GM12878 (cell line): ENCODE measurements at regions not wholly inside any gene's neighbourhood (a gene's known extent, or its start where the extent isn't known, plus 50 kb on each side); places are given as distances from the start of the nearest gene placed in this dataset.

Experiments used
- ATAC-seq: fragments of 200-7000 bp; cut with Tn5 transposase; 3 replicates; pipeline ENCODE4 v1.9.1; 2020; ENCODE audit warnings: mild to moderate bottlenecking, moderate library complexity
- BruUV-seq: library from RNA; stranded (reverse); fragments of 400-500 nt; replicated peaks from 2 replicates; lab custom pipeline; 2021; lab: Mats Ljungman, UMichigan
- CTCF ChIA-PET: fragments of 300-600 bp; sonication (Branson Sonifier 250); formaldehyde crosslinking; extraction: SDS; loops from one replicate; lab custom pipeline; 2021; ENCODE audit warnings: inconsistent platforms; lab: Yijun Ruan, JAX
- POLR2A ChIA-PET: fragments of 350-600 bp; formaldehyde crosslinking; extraction: SDS; loops from one replicate; lab custom pipeline; 2021; ENCODE audit warnings: inconsistent platforms; lab: Charles Lee
- RAD21 ChIA-PET: fragments of 300-600 bp; sonication (Branson Sonifier 250); formaldehyde crosslinking; loops from one replicate; lab custom pipeline; 2023; ENCODE audit warnings: antibody characterized with exemption; ENCODE audit not compliant: unreplicated experiment; lab: Charles Lee
- SMC1A ChIA-PET: fragments of 300-600 bp; sonication (Branson Sonifier 250); formaldehyde crosslinking; loops from one replicate; lab custom pipeline; 2023; ENCODE audit not compliant: unreplicated experiment, uncharacterized antibody; lab: Charles Lee
- DNase-seq: peaks from one replicate; pipeline ENCODE4 v3.0.0-alpha.2; 2011; ENCODE audit warnings: low read depth, low spot score
- FAIRE-seq: peaks from 3 replicates; lab custom pipeline; 2011; peaks lifted over from hg19 to GRCh38; lab: Jason Lieb, UNC
- H2AFZ ChIP-seq: 2 replicates; pipeline ENCODE4 v1.6.0; 2011; ENCODE audit warnings: low read depth, low read length, control low read depth; ENCODE audit not compliant: control insufficient read depth
- H3K27ac ChIP-seq: 2 replicates; pipeline ENCODE4 v1.5.1; 2011; ENCODE audit warnings: control low read depth; ENCODE audit not compliant: control insufficient read depth, insufficient read depth
- H3K27me3 ChIP-seq, 2 experiments: replicated peaks in 1 of 2; 2 replicates each; pipeline versions ENCODE4 v1.6.0 to v1.6.1; 2011; ENCODE audit warnings: low read length in 1 of 2; ENCODE audit not compliant: control insufficient read depth in 2 of 2, insufficient read depth in 2 of 2
- H3K36me3 ChIP-seq, 2 experiments: 2 replicates each; pipeline ENCODE4 v1.5.1; 2011; ENCODE audit warnings: low read length in 1 of 2; ENCODE audit not compliant: control insufficient read depth in 2 of 2, insufficient read depth in 2 of 2
- H3K4me1 ChIP-seq: 2 replicates; pipeline ENCODE4 v1.6.1; 2011; ENCODE audit warnings: mild to moderate bottlenecking, low read length, moderate library complexity, mixed read lengths; ENCODE audit not compliant: control insufficient read depth, insufficient read depth
- H3K4me2 ChIP-seq: 2 replicates; pipeline ENCODE4 v1.6.0; 2011; ENCODE audit warnings: control low read depth; ENCODE audit not compliant: control insufficient read depth, insufficient read depth
- H3K4me3 ChIP-seq: fragments of 200-600 bp; sonication (generic); 2 replicates; pipeline ENCODE4 v1.5.1; 2016
- H3K79me2 ChIP-seq: 2 replicates; pipeline ENCODE4 v1.6.0; 2011; ENCODE audit warnings: low read length; ENCODE audit not compliant: control insufficient read depth, insufficient read depth
- H3K9ac ChIP-seq: 2 replicates; pipeline ENCODE4 v1.8.0; 2011; ENCODE audit warnings: low read length, control low read depth, mixed read lengths; ENCODE audit not compliant: control insufficient read depth, insufficient read depth
- H3K9me3 ChIP-seq: replicated peaks from 3 replicates; pipeline ENCODE4 v1.5.1; 2011; ENCODE audit warnings: mild to moderate bottlenecking, low read length; ENCODE audit not compliant: control insufficient read depth, insufficient read depth
- H4K20me1 ChIP-seq: 2 replicates; pipeline ENCODE4 v1.6.0; 2011; ENCODE audit not compliant: control insufficient read depth, insufficient read depth
- ATF7 ChIP-seq: fragments of 450-650 bp; IDR thresholded peaks from 2 replicates; pipeline ENCODE4 v1.6.1; 2016; ENCODE audit warnings: low read depth, mild to moderate bottlenecking
- BMI1 ChIP-seq: fragments of 450-650 bp; IDR thresholded peaks from 2 replicates; pipeline ENCODE4 v1.6.1; 2016; ENCODE audit warnings: mild to moderate bottlenecking, moderate library complexity, borderline replicate concordance
- EZH2 ChIP-seq: IDR thresholded peaks from 2 replicates; pipeline ENCODE4 v1.6.1; 2012; ENCODE audit warnings: low read depth, mild to moderate bottlenecking, control low read depth, inconsistent platforms, low read length, borderline replicate concordance; ENCODE audit not compliant: control insufficient read depth
- GABPA ChIP-seq: IDR thresholded peaks from 2 replicates; pipeline ENCODE4 v1.6.1; 2014; ENCODE audit warnings: antibody characterized with exemption, low read depth, mild to moderate bottlenecking, inconsistent platforms
- IRF5 ChIP-seq: fragments of 450-650 bp; IDR thresholded peaks from 2 replicates; pipeline ENCODE4 v1.6.1; 2017; ENCODE audit warnings: borderline replicate concordance
- KAT2A ChIP-seq: conservative IDR thresholded peaks from 2 replicates; pipeline ENCODE4 v1.6.1; 2011; ENCODE audit warnings: low read depth, low read length; ENCODE audit not compliant: control insufficient read depth
- KDM1A ChIP-seq: fragments of 200-600 bp; sonication (generic); IDR thresholded peaks from 2 replicates; pipeline ENCODE4 v1.6.1; 2016; ENCODE audit warnings: borderline replicate concordance
- MAX ChIP-seq: IDR thresholded peaks from 2 replicates; pipeline ENCODE4 v1.6.1; 2012; ENCODE audit warnings: low read depth, low read length, improper control_type of control experiment
- NR2C1 ChIP-seq: fragments of 450-650 bp; IDR thresholded peaks from 2 replicates; pipeline ENCODE4 v1.6.1; 2017; ENCODE audit warnings: antibody characterized with exemption, mild to moderate bottlenecking, moderate library complexity
- PAX5 ChIP-seq: IDR thresholded peaks from 2 replicates; pipeline ENCODE4 v1.6.1; 2011; ENCODE audit warnings: low read depth, low read length, borderline replicate concordance
- RAD21 ChIP-seq: IDR thresholded peaks from 2 replicates; pipeline ENCODE4 v1.6.1; 2011; ENCODE audit warnings: mild to moderate bottlenecking, low read depth, low read length, moderate library complexity; ENCODE audit not compliant: insufficient read depth
- REST ChIP-seq: IDR thresholded peaks from 2 replicates; pipeline ENCODE4 v1.6.1; 2012; ENCODE audit warnings: mild to moderate bottlenecking, low read depth, low read length
- WRNIP1 ChIP-seq: IDR thresholded peaks from 2 replicates; pipeline ENCODE4 v1.6.1; 2011; ENCODE audit warnings: low read depth, low read length, improper control_type of control experiment, borderline replicate concordance
- YY1 ChIP-seq: IDR thresholded peaks from 2 replicates; pipeline ENCODE4 v1.6.1; 2011; ENCODE audit warnings: low read depth, mild to moderate bottlenecking, low read length
- ZNF592 ChIP-seq: fragments of 450-650 bp; IDR thresholded peaks from 2 replicates; pipeline ENCODE4 v1.6.1; 2017; ENCODE audit warnings: mild to moderate bottlenecking, moderate library complexity
- WGBS: methylation state at CpG from one replicate; pipeline ENCODE4 v1.1.6; 2016; ENCODE audit warnings: low lambda C conversion rate; ENCODE audit not compliant: insufficient replicate concordance, insufficient coverage; ENCODE audit errors: missing lambda C conversion rate; 5-methylcytosine and 5-hydroxymethylcytosine counted together
- in situ Hi-C: fragments of 300-500 bp; cut with MboI; formaldehyde crosslinking; loops from 9 replicates; pipeline ENCODE4 v1.14.3; 2018; ENCODE audit warnings: mixed read lengths
- intact Hi-C: fragments of 100-400 bp; cut with micrococcal nuclease; formaldehyde crosslinking; loops from one replicate; pipeline ENCODE4 v1.14.2; 2022; ENCODE audit not compliant: unreplicated experiment

- no peak for TF ChIP-seq ZNF592
- TF ChIP-seq ATF7 = no peak
- no peak for TF ChIP-seq IRF5
- no peak for TF ChIP-seq MAX
- TF ChIP-seq BMI1 = no peak
These were observed 773.6 kb upstream of the CDH10 start (continued) for GRCh38 chr5:25418319-25418859.

GRCh38 chr5:25416960-25417359 is 772.2 kb upstream of the CDH10 start:
- in situ Hi-C loops = no loop called here
- H3K27me3 ChIP-seq = no peaks in the 10 kb centered on the region
- FAIRE-seq = no peak
- TF ChIP-seq PAX5 = no peak
- TF ChIP-seq NR2C1 = no peak
- no peak for TF ChIP-seq EZH2
- TF ChIP-seq REST = no peak
- TF ChIP-seq GABPA = no peak
- no peak for TF ChIP-seq BMI1
- no peak for TF ChIP-seq RAD21
- TF ChIP-seq KDM1A = no peak
- TF ChIP-seq WRNIP1 = no peak
- no peak for TF ChIP-seq YY1
- TF ChIP-seq KAT2A = no peak

More at GRCh38 chr5:25416960-25417359, 772.2 kb upstream of the CDH10 start:
- POLR2A ChIA-PET = no interaction called here
- DNase-seq (no peak), ATAC-seq (no peak)
- SMC1A ChIA-PET = no interaction called here
- H3K4me1 ChIP-seq = no peaks in the 10 kb centered on the region
- no TSS peak for BruUV-seq
- H3K9me3 ChIP-seq = no peaks in the 10 kb centered on the region
- H4K20me1 ChIP-seq = no peaks in the 10 kb centered on the region
- RAD21 ChIA-PET = no interaction called here
- intact Hi-C loops = no loop called here
- H3K79me2 ChIP-seq = no peaks in the 10 kb centered on the region
- H3K36me3 ChIP-seq = no peaks in the 10 kb centered on the region
- H3K4me3 ChIP-seq = no peak overlapping the region
- no peak overlapping the region for H3K4me2 ChIP-seq
- CTCF ChIA-PET = no interaction called here
- H3K9ac ChIP-seq = no peak overlapping the region
- no peak overlapping the region for H2AFZ ChIP-seq
- WGBS = 8% methylated on average over 4 of the region's 4 CpGs
- H3K27ac ChIP-seq = no peak overlapping the region
